Activated CD8-positive, alpha-beta memory T cell treated with anti-CD3 and anti-CD28 coated beads for 4 hours (primary cell): ENCODE measurements at regions not wholly inside any gene's neighbourhood (a gene's known extent, or its start where the extent isn't known, plus 50 kb on each side); places are given as distances from the start of the nearest gene placed in this dataset.

Source experiments
- DNase-seq, 2 donors: peaks; one replicate each; pipeline ENCODE4 v3.0.0-alpha.2; 2020; ENCODE audit warnings: low read depth in 2 of 2

- no peak for DNase-seq
These were observed 172.5 kb downstream of the CTTN start for GRCh38 chr11:70570693-70571395.

- DNase-seq = no peak
These were observed 174.6 kb downstream of the CTTN start for GRCh38 chr11:70572974-70573260.

- no peak for DNase-seq
These were observed 175.4 kb downstream of the CTTN start for GRCh38 chr11:70573701-70574151.

- DNase-seq = no peak
These were observed 176.5 kb downstream of the CTTN start for GRCh38 chr11:70574725-70575347.

- no peak for DNase-seq
These were observed 177.2 kb downstream of the CTTN start for GRCh38 chr11:70575396-70576060.

GRCh38 chr11:70577258-70577603, 178.9 kb downstream of the CTTN start:
- no peak for DNase-seq

GRCh38 chr11:70577948-70578347, 179.6 kb downstream of the CTTN start:
- DNase-seq = no peak

GRCh38 chr11:70578371-70578770, 180.0 kb downstream of the CTTN start:
- DNase-seq = no peak

- DNase-seq = no peak
These were observed 180.5 kb downstream of the CTTN start for GRCh38 chr11:70578831-70579230.

- DNase-seq = no peak
These were observed 181.1 kb downstream of the CTTN start for GRCh38 chr11:70579316-70579955.

- no peak for DNase-seq
These were observed 181.9 kb downstream of the CTTN start for GRCh38 chr11:70580036-70580805.

- no peak for DNase-seq
These were observed 183.9 kb downstream of the CTTN start for GRCh38 chr11:70581991-70582885.

GRCh38 chr11:70582886-70583641, 184.7 kb downstream of the CTTN start:
- no peak for DNase-seq

GRCh38 chr11:70583781-70584218, 185.5 kb downstream of the CTTN start:
- no peak for DNase-seq

- DNase-seq = no peak
These were observed 186.3 kb downstream of the CTTN start for GRCh38 chr11:70584498-70585235.

GRCh38 chr11:70585236-70585545, 186.9 kb downstream of the CTTN start:
- DNase-seq = no peak

- no peak for DNase-seq
These were observed 188.1 kb downstream of the CTTN start for GRCh38 chr11:70586261-70587074.

GRCh38 chr11:70587075-70587389, 188.7 kb downstream of the CTTN start:
- DNase-seq = no peak
